Adrenal gland (tissue), 5 donors: ENCODE measurements at regions not wholly inside any gene's neighbourhood (a gene's known extent, or its start where the extent isn't known, plus 50 kb on each side); places are given as distances from the start of the nearest gene placed in this dataset.

Experiments
- CTCF ChIP-seq, 6 experiments: fragments of 450-650 bp in 4 of 6; fragments of 200-600 bp in 2 of 6; sonication (generic) in 1 of 6; IDR thresholded peaks; 1 replicate in 5 of 6; 2 replicates in 1 of 6; pipeline versions ENCODE4 v1.5.1 to v1.8.0; 2016 to 2021; ENCODE audit warnings: antibody characterized with exemption in 6 of 6, mild to moderate bottlenecking in 2 of 6, moderate library complexity in 1 of 6
- POLR2A ChIP-seq, 2 donors: fragments of 450-650 bp; IDR thresholded peaks; one replicate each; pipeline ENCODE4 v1.6.1; 2017; ENCODE audit warnings: antibody characterized with exemption in 2 of 2, mild to moderate bottlenecking in 2 of 2, moderate library complexity in 1 of 2
- donor health status: DM: no; HTN: no; CAD: no.

GRCh38 chr15:62981071-62981470, 61.5 kb upstream of the TPM1 start:
- no peak for TF ChIP-seq POLR2A (IDR thresholded peaks at IDR 0.05)
- no peak for TF ChIP-seq CTCF (IDR thresholded peaks at IDR 0.05)
